ENCODE measurements at regions not wholly inside any gene's neighbourhood (a gene's known extent, or its start where the extent isn't known, plus 50 kb on each side); places are given as distances from the start of the nearest gene placed in this dataset.

- FAIRE-seq: no peak
- DNase-seq (ENCODE audit: insufficient read length, low spot score): no peak
- TF ChIP-seq SPI1 (IDR thresholded peaks at IDR 0.05; ENCODE audit: low read depth, low read length): no peak
- TF ChIP-seq PAX5 (IDR thresholded peaks at IDR 0.05; ENCODE audit: insufficient read depth, low read length, severe bottlenecking): no peak
- TF ChIP-seq POLR2A (IDR thresholded peaks at IDR 0.05; ENCODE audit: low read depth, low read length): no peak
- no peak for TF ChIP-seq TAF1 (IDR thresholded peaks at IDR 0.05; ENCODE audit: low read depth, low read length)
- no peak for TF ChIP-seq POLR2AphosphoS5 (IDR thresholded peaks at IDR 0.05; ENCODE audit: low read depth, low read length)
- TF ChIP-seq POU2F2 (IDR thresholded peaks at IDR 0.05; ENCODE audit: low read depth, low read length): no peak
These were observed 372.8 kb upstream of the TBL1XR1 start for GRCh38 chr3:177569875-177570657.

GRCh38 chr3:177571271-177571943 lies 374.1 kb upstream of the TBL1XR1 start:
- TF ChIP-seq TAF1 (IDR thresholded peaks at IDR 0.05; ENCODE audit: low read depth, low read length): no peak
- DNase-seq (ENCODE audit: insufficient read length, low spot score) (no peak), FAIRE-seq (no peak)

- FAIRE-seq (no peak), DNase-seq (ENCODE audit: insufficient read length, low spot score) (no peak)
- TF ChIP-seq POLR2A (IDR thresholded peaks at IDR 0.05; ENCODE audit: low read depth, low read length) (no peak), PAX5 (IDR thresholded peaks at IDR 0.05; ENCODE audit: insufficient read depth, low read length, severe bottlenecking) (no peak), POU2F2 (IDR thresholded peaks at IDR 0.05; ENCODE audit: low read depth, low read length) (no peak), TAF1 (IDR thresholded peaks at IDR 0.05; ENCODE audit: low read depth, low read length) (no peak), POLR2AphosphoS5 (IDR thresholded peaks at IDR 0.05; ENCODE audit: low read depth, low read length) (no peak), SPI1 (IDR thresholded peaks at IDR 0.05; ENCODE audit: low read depth, low read length) (no peak)
These were observed 374.6 kb upstream of the TBL1XR1 start for GRCh38 chr3:177571944-177572315.

- TF ChIP-seq TAF1 (IDR thresholded peaks at IDR 0.05; ENCODE audit: low read depth, low read length): no peak
- no peak for TF ChIP-seq POLR2AphosphoS5 (IDR thresholded peaks at IDR 0.05; ENCODE audit: low read depth, low read length)
- no peak for TF ChIP-seq SPI1 (IDR thresholded peaks at IDR 0.05; ENCODE audit: low read depth, low read length)
- no peak for TF ChIP-seq POLR2A (IDR thresholded peaks at IDR 0.05; ENCODE audit: low read depth, low read length)
- TF ChIP-seq POU2F2 (IDR thresholded peaks at IDR 0.05; ENCODE audit: low read depth, low read length): no peak
- DNase-seq (ENCODE audit: insufficient read length, low spot score) (no peak), FAIRE-seq (no peak)
These were observed 377.1 kb upstream of the TBL1XR1 start for GRCh38 chr3:177574222-177574856.

GRCh38 chr3:177576746-177577145 lies 379.5 kb upstream of the TBL1XR1 start:
- TF ChIP-seq POU2F2 (IDR thresholded peaks at IDR 0.05; ENCODE audit: low read depth, low read length) (no peak), POLR2A (IDR thresholded peaks at IDR 0.05; ENCODE audit: low read depth, low read length) (no peak), POLR2AphosphoS5 (IDR thresholded peaks at IDR 0.05; ENCODE audit: low read depth, low read length) (no peak), SPI1 (IDR thresholded peaks at IDR 0.05; ENCODE audit: low read depth, low read length) (no peak), PAX5 (IDR thresholded peaks at IDR 0.05; ENCODE audit: insufficient read depth, low read length, severe bottlenecking) (no peak), TAF1 (IDR thresholded peaks at IDR 0.05; ENCODE audit: low read depth, low read length) (no peak)
- DNase-seq (ENCODE audit: insufficient read length, low spot score) (no peak), FAIRE-seq (no peak)

- no peak for DNase-seq (ENCODE audit: insufficient read length, low spot score)
- FAIRE-seq: no peak
- TF ChIP-seq PAX5 (IDR thresholded peaks at IDR 0.05; ENCODE audit: insufficient read depth, low read length, severe bottlenecking) (no peak), POLR2A (IDR thresholded peaks at IDR 0.05; ENCODE audit: low read depth, low read length) (no peak), TAF1 (IDR thresholded peaks at IDR 0.05; ENCODE audit: low read depth, low read length) (no peak), SPI1 (IDR thresholded peaks at IDR 0.05; ENCODE audit: low read depth, low read length) (peak; percentile 88), POLR2AphosphoS5 (IDR thresholded peaks at IDR 0.05; ENCODE audit: low read depth, low read length) (no peak)
These were observed 381.2 kb upstream of the TBL1XR1 start for GRCh38 chr3:177578488-177578887.

GRCh38 chr3:177579419-177579818 lies 382.1 kb upstream of the TBL1XR1 start:
- TF ChIP-seq SPI1 (IDR thresholded peaks at IDR 0.05; ENCODE audit: low read depth, low read length): no peak
- no peak for TF ChIP-seq PAX5 (IDR thresholded peaks at IDR 0.05; ENCODE audit: insufficient read depth, low read length, severe bottlenecking)
- no peak for TF ChIP-seq POLR2AphosphoS5 (IDR thresholded peaks at IDR 0.05; ENCODE audit: low read depth, low read length)
- no peak for TF ChIP-seq TAF1 (IDR thresholded peaks at IDR 0.05; ENCODE audit: low read depth, low read length)
- TF ChIP-seq POLR2A (IDR thresholded peaks at IDR 0.05; ENCODE audit: low read depth, low read length): no peak
- no peak for TF ChIP-seq POU2F2 (IDR thresholded peaks at IDR 0.05; ENCODE audit: low read depth, low read length)
- DNase-seq (ENCODE audit: insufficient read length, low spot score): no peak
- no peak for FAIRE-seq

- no peak for DNase-seq (ENCODE audit: insufficient read length, low spot score)
- FAIRE-seq: no peak
- TF ChIP-seq SPI1 (IDR thresholded peaks at IDR 0.05; ENCODE audit: low read depth, low read length) (no peak), POLR2AphosphoS5 (IDR thresholded peaks at IDR 0.05; ENCODE audit: low read depth, low read length) (no peak)
These were observed 383.2 kb upstream of the TBL1XR1 start for GRCh38 chr3:177580437-177580836.

- DNase-seq (ENCODE audit: insufficient read length, low spot score): no peak
- FAIRE-seq: no peak
- no peak for TF ChIP-seq POLR2AphosphoS5 (IDR thresholded peaks at IDR 0.05; ENCODE audit: low read depth, low read length)
- TF ChIP-seq POLR2A (IDR thresholded peaks at IDR 0.05; ENCODE audit: low read depth, low read length): no peak
- TF ChIP-seq SPI1 (IDR thresholded peaks at IDR 0.05; ENCODE audit: low read depth, low read length): no peak
- TF ChIP-seq POU2F2 (IDR thresholded peaks at IDR 0.05; ENCODE audit: low read depth, low read length): no peak
- TF ChIP-seq PAX5 (IDR thresholded peaks at IDR 0.05; ENCODE audit: insufficient read depth, low read length, severe bottlenecking): no peak
- TF ChIP-seq TAF1 (IDR thresholded peaks at IDR 0.05; ENCODE audit: low read depth, low read length): no peak
These were observed 388.0 kb upstream of the TBL1XR1 start for GRCh38 chr3:177585271-177585670.

Measured in GM12891 (cell line).